BLaER1 treated with 17β-estradiol and CSF1 and Interleukin-3, amounts not matched to agents 10 nM and 100 nM (cell line): ENCODE measurements at regions not wholly inside any gene's neighbourhood (a gene's known extent, or its start where the extent isn't known, plus 50 kb on each side); places are given as distances from the start of the nearest gene placed in this dataset.
A peak's percentile ranks its signal among the peaks of the same experiment; 100 is the strongest.

Experiments
- H3K27ac ChIP-seq, 11 experiments: shearing (Covaris generic); formaldehyde crosslinking; 2 replicates each; pipeline ENCODE4 v1.8.1; 2022
- H3K27me3 ChIP-seq, 11 experiments: shearing (Covaris generic); formaldehyde crosslinking; 2 replicates each; pipeline ENCODE4 v1.8.1; 2022
- H3K36me3 ChIP-seq, 11 experiments: shearing (Covaris generic); formaldehyde crosslinking; 2 replicates each; pipeline ENCODE4 v1.8.1; 2022
- H3K4me1 ChIP-seq, 10 experiments: shearing (Covaris generic); formaldehyde crosslinking; 2 replicates each; pipeline ENCODE4 v1.8.1; 2022
- H3K4me2 ChIP-seq, 11 experiments: shearing (Covaris generic); formaldehyde crosslinking; 2 replicates each; pipeline ENCODE4 v1.8.1; 2022
- H3K4me3 ChIP-seq, 10 experiments: shearing (Covaris generic); formaldehyde crosslinking; 2 replicates each; pipeline ENCODE4 v1.8.1; 2022
- H3K9ac ChIP-seq, 11 experiments: shearing (Covaris generic); formaldehyde crosslinking; 2 replicates each; pipeline ENCODE4 v1.8.1; 2022
- H3K9me3 ChIP-seq, 11 experiments: shearing (Covaris generic); formaldehyde crosslinking; replicated peaks in 1 of 11; 2 replicates each; pipeline ENCODE4 v1.8.1; 2022
- H4K20me1 ChIP-seq, 11 experiments: shearing (Covaris generic); formaldehyde crosslinking; 2 replicates each; pipeline ENCODE4 v1.8.1; 2022
- Cebpa-rat ChIP-seq, 11 experiments: shearing (Covaris generic); IDR thresholded peaks; 2 replicates each; pipeline ENCODE4 v1.8.1; 2022

DNA sequence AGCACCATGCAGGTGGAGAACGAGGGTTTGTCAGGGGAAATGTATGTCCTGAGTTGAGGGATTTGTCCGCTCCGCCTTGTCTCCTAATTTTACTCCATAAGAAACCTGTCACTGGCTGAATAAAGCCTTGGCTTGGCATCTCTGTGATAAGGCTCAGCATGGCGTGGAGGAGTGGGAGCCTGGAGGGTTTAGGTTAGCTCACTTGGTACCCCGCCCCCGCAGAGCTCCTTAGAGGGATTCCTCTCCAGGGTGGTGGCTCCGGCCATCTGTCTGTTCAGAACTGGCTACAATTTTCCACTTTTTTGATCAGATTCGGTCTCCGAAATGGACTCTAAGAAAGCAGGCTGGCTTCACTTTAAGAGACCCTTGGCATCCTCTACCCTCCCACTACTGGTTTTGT is 192.2 kb upstream of the SYNDIG1 start:
- H3K36me3 ChIP-seq, result no peaks in the 10 kb centered on the region
- H3K27me3 ChIP-seq, result no peaks in the 10 kb centered on the region
- no peak overlapping the region for H3K9ac ChIP-seq
- H3K4me1 ChIP-seq, result peaks cover 0 to 5% (median 0%) of the 10 kb centered on the region in 10 experiments; a peak in 3 of 20 replicates
- no peak overlapping the region for H3K4me3 ChIP-seq
- no peak overlapping the region for H3K4me2 ChIP-seq
- H3K27ac ChIP-seq, result no peak overlapping the region
- no peaks in the 10 kb centered on the region for H4K20me1 ChIP-seq
- no peak for TF ChIP-seq Cebpa-rat (IDR thresholded peaks at IDR 0.05)
- peaks cover 15 to 24% (median 18%) of the 10 kb centered on the region in 11 experiments for H3K9me3 ChIP-seq

DNA sequence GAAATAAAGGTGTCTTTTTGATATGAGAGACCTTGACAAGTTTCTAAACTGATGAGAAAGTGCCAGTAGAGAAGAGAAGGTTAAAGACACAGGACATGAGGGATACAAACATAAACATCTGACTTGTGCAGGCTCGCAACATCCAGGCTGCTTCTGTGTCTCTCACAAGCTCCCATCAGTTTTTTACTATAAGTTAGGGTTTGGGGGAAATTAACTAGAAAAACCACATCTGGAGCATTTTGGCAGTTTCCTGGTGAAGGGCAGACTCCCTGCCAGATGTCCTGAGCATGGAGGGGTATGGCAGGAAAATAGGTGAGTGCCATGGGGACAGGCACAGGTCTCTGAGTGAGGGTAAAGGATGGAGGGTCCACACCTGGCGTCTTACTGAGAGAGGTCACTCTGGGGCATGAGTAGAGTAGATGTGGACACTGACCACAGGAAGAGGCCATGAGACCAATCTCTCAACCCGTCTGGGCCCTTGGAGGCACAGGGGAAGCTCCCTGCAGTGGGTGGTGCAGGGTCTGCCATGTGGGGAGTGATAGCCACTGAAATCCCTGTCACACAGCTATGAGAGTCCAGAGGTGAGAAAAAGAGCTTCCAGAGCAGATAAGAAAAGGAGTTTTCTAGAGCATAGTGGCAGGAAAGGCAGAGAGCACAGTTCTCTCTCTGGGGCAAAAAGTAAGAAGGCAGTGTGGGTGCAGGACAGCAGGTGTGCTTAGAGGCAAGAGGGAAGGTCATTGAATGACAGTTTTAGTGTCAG is 193.3 kb upstream of the SYNDIG1 start:
- no peak overlapping the region; a peak in 1 of 22 replicates for H3K4me2 ChIP-seq
- no peaks in the 10 kb centered on the region; a peak in 1 of 22 replicates for H3K36me3 ChIP-seq
- no peaks in the 10 kb centered on the region for H3K27me3 ChIP-seq
- TF ChIP-seq Cebpa-rat (IDR thresholded peaks at IDR 0.05), result no peak
- peaks cover 0 to 5% (median 0%) of the 10 kb centered on the region in 10 experiments; a peak in 3 of 20 replicates for H3K4me1 ChIP-seq
- H3K9ac ChIP-seq, result no peak overlapping the region
- H3K4me3 ChIP-seq, result no peak overlapping the region
- no peaks in the 10 kb centered on the region for H4K20me1 ChIP-seq
- no peak overlapping the region for H3K27ac ChIP-seq
- H3K9me3 ChIP-seq, result peaks cover 25 to 34% (median 29%) of the 10 kb centered on the region in 11 experiments

DNA sequence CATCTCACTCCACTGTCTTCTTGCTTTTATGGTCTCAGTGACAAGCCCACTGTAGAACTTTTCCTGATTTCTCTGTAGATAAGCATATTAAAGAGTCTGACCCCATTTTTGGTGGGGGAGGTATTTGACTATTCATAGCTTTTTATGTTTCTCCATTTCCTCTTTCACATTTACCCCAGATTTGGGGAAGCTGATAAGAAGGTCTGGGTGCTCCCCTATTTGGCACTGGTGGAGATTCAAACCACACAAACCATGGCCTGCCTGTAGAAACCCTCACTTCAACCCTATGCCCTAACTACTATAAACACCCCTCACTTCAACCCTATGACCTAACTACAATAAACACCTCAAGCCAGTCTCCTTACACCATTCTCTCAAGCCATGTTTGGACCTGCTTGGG is 196.2 kb upstream of the SYNDIG1 start:
- Histone ChIP-seq H3K27ac (no peak overlapping the region), H3K36me3 (no peaks in the 10 kb centered on the region; a peak in 1 of 22 replicates), H3K27me3 (no peaks in the 10 kb centered on the region), H3K4me1 (peaks cover 0 to 5% (median 0%) of the 10 kb centered on the region in 10 experiments; a peak in 3 of 20 replicates), H4K20me1 (no peaks in the 10 kb centered on the region), H3K9me3 (peaks cover 25 to 39% (median 33%) of the 10 kb centered on the region in 11 experiments), H3K4me2 (peak overlapping the region in 1 of 11 experiments; percentile 27; a peak in 2 of 22 replicates), H3K4me3 (no peak overlapping the region), H3K9ac (no peak overlapping the region)
- TF ChIP-seq Cebpa-rat (IDR thresholded peaks at IDR 0.05), result no peak

DNA sequence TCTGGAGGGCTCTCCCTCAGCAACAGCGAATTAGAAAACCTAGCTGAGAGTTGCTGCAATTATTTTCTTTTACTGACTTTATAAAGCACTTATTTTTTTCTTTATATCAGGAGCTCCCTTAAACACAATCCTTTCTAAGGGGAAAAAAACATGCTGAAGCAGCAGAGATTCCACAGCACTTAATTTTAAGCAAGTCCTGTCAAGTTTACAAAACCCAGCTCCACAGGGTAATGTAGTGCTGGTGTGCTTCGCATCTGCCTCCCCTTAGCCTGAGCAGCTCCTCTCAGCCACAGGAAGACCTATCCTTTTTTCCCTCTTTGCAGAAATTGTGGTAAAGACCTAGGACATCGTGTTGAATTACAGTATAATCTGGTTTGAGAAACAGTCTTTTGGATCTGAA is 208.1 kb upstream of the SYNDIG1 start:
- Histone ChIP-seq H3K4me3 (no peak overlapping the region), H3K9ac (no peak overlapping the region), H3K9me3 (peaks cover 0 to 7% (median 0%) of the 10 kb centered on the region in 11 experiments; a peak in 2 of 22 replicates), H3K4me2 (no peak overlapping the region), H3K4me1 (no peaks in the 10 kb centered on the region), H3K27me3 (no peaks in the 10 kb centered on the region; a peak in 1 of 22 replicates), H4K20me1 (no peaks in the 10 kb centered on the region), H3K27ac (no peak overlapping the region), H3K36me3 (no peaks in the 10 kb centered on the region)
- no peak for TF ChIP-seq Cebpa-rat (IDR thresholded peaks at IDR 0.05)

DNA sequence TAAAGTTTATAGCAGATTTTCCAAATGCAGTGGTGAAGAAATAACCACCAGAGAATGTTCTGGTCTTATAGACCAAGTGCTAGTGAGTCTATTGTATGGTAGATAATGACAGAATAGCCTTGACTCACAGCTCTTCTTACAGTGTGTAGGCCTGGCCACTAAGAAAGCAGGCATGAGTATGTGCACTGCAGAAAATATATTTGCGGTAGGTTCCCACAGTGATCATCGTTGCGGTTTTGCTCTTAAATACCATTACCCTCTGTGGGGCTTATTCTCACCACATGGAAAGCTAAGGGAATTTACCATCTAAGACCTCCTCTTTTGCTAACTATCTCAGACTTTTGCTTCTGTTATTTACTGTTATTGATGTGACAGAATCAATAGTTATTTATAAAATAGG is 212.3 kb upstream of the SYNDIG1 start:
- no peak overlapping the region for H3K27ac ChIP-seq
- H3K27me3 ChIP-seq, result no peaks in the 10 kb centered on the region; a peak in 1 of 22 replicates
- H4K20me1 ChIP-seq, result no peaks in the 10 kb centered on the region
- no peaks in the 10 kb centered on the region for H3K36me3 ChIP-seq
- TF ChIP-seq Cebpa-rat (IDR thresholded peaks at IDR 0.05), result no peak
- no peak overlapping the region for H3K9ac ChIP-seq
- H3K4me3 ChIP-seq, result no peak overlapping the region
- no peak overlapping the region for H3K4me2 ChIP-seq
- no peaks in the 10 kb centered on the region for H3K4me1 ChIP-seq
- H3K9me3 ChIP-seq, result peaks cover 0 to 7% (median 0%) of the 10 kb centered on the region in 11 experiments; a peak in 2 of 22 replicates

DNA sequence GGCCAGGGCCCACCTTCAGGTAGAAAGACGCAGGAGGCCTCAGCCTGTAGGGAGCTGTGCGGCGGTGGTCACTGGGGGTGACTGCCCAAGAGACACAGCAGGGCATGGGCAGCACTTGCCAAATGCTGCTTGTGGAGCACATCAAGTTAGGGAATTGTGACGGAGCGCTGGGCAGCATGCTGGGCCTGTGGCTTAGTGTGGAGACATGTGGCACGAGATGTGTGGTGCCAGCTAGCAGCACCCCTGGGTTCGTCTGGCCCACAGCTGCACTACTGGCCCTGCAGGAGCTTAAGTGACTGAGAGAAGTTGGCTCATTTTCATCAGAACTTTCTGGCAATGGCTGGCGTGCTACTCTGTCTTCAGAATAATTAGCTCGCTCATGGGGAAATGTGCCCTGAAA is 213.1 kb upstream of the SYNDIG1 start:
- no peak for TF ChIP-seq Cebpa-rat (IDR thresholded peaks at IDR 0.05)
- Histone ChIP-seq H3K4me3 (no peak overlapping the region), H3K27me3 (no peaks in the 10 kb centered on the region; a peak in 1 of 22 replicates)

DNA sequence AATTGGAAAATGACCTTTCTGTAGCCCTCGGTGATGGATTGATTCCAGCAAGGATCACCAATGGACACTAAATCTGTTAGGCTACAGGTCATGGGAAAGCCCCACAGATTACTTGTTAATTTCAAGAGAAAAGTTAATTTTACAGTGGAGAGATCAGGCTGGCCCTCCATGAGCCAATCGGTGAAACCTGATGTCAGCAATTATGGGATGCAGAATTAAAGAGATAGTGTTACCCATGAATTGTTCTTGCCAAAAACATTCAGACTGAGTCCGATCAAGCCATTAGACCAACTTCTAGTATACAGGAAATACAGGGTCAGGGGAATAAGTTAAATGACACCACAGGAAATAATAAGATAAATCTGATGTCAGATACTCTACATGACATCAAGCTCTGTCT is 214.9 kb upstream of the SYNDIG1 start:
- no peaks in the 10 kb centered on the region for H3K36me3 ChIP-seq

More for the DNA sequence above, 213.1 kb upstream of the SYNDIG1 start:
- Histone ChIP-seq H3K36me3 (no peaks in the 10 kb centered on the region), H3K9ac (no peak overlapping the region), H3K4me1 (no peaks in the 10 kb centered on the region), H3K9me3 (peaks cover 0 to 7% (median 0%) of the 10 kb centered on the region in 11 experiments; a peak in 2 of 22 replicates), H3K4me2 (no peak overlapping the region), H4K20me1 (no peaks in the 10 kb centered on the region), H3K27ac (no peak overlapping the region)

DNA sequence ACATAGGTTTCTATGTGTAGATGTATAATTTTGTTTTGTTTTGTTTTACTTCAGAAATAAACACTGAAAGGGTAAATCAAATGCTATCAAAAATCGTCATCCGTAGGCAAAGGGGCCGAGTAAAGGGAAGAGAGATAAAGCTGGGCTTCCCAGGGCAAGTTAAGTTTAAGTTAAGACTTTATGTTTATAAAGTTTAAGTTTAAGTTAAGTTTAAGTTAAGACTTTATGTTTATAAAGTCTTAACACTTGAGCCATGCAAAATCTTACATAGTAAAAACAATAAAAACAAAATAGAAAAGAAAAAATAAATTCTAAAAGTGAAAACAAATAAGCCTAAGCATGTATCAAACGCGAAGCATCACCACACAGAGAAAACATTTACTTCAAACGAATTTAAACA is 216.1 kb upstream of the SYNDIG1 start:
- Histone ChIP-seq H4K20me1 (no peaks in the 10 kb centered on the region), H3K27me3 (no peaks in the 10 kb centered on the region), H3K9me3 (peaks cover 0 to 9% (median 5%) of the 10 kb centered on the region in 11 experiments; a peak in 10 of 22 replicates), H3K4me3 (no peak overlapping the region), H3K4me2 (no peak overlapping the region), H3K36me3 (no peaks in the 10 kb centered on the region), H3K9ac (no peak overlapping the region), H3K4me1 (no peaks in the 10 kb centered on the region), H3K27ac (no peak overlapping the region)
- TF ChIP-seq Cebpa-rat (IDR thresholded peaks at IDR 0.05), result no peak

More for the DNA sequence above, 214.9 kb upstream of the SYNDIG1 start:
- TF ChIP-seq Cebpa-rat (IDR thresholded peaks at IDR 0.05), result no peak
- H3K27ac ChIP-seq, result no peak overlapping the region
- H4K20me1 ChIP-seq, result no peaks in the 10 kb centered on the region
- no peak overlapping the region for H3K4me2 ChIP-seq
- H3K9ac ChIP-seq, result no peak overlapping the region
- no peaks in the 10 kb centered on the region for H3K4me1 ChIP-seq
- no peak overlapping the region for H3K4me3 ChIP-seq
- H3K27me3 ChIP-seq, result no peaks in the 10 kb centered on the region
- no peaks in the 10 kb centered on the region for H3K9me3 ChIP-seq

DNA sequence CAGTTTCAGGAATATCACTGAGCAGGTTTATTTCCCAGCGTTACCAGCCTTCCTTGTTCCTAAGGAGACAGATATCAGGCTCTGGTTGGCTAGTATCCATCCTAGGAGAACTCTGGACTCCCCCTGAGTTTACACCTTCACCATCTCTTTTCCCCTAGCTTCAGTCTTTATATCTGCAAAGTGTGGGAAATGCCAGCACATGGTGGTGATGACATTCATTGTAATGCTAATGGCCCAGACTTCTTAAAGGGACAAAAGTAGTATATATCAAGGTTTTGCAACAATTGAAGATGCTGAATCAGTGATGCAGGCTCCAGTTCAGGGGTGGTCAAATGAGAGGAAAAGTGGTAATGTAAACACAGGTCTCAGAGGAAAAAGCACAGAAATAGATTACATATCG is 224.3 kb upstream of the SYNDIG1 start:
- peaks cover 0 to 19% (median 14%) of the 10 kb centered on the region in 10 experiments; a peak in 12 of 20 replicates for H3K4me1 ChIP-seq
- H3K27me3 ChIP-seq, result no peaks in the 10 kb centered on the region
- H3K9ac ChIP-seq, result no peak overlapping the region
- H3K9me3 ChIP-seq, result peaks cover 6 to 27% (median 21%) of the 10 kb centered on the region in 11 experiments
- no peaks in the 10 kb centered on the region for H4K20me1 ChIP-seq
- H3K4me2 ChIP-seq, result peak overlapping the region in 8 of 11 experiments; percentile 2 to 45 (median 32); a peak in 12 of 22 replicates
- no peak overlapping the region for H3K4me3 ChIP-seq
- H3K27ac ChIP-seq, result no peak overlapping the region
- no peak for TF ChIP-seq Cebpa-rat (IDR thresholded peaks at IDR 0.05)
- no peaks in the 10 kb centered on the region for H3K36me3 ChIP-seq
